B cell (primary cell): ENCODE measurements at regions not wholly inside any gene's neighbourhood (a gene's known extent, or its start where the extent isn't known, plus 50 kb on each side); places are given as distances from the start of the nearest gene placed in this dataset.

Experiments
- ATAC-seq: fragments of 200-7000 bp; cut with Tn5 transposase; one replicate; pipeline ENCODE4 v1.10.0; 2021; ENCODE audit warnings: low read depth, mild to moderate bottlenecking, moderate number of reproducible peaks, moderate library complexity
- CTCF ChIA-PET: fragments of 350-600 bp; sonication (Branson Sonifier 250); formaldehyde crosslinking; loops from one replicate; lab custom pipeline; 2021; ENCODE audit warnings: antibody characterized with exemption, inconsistent platforms; lab: Charles Lee
- POLR2A ChIA-PET: fragments of 350-600 bp; sonication (Branson Sonifier 250); formaldehyde crosslinking; loops from one replicate; lab custom pipeline; 2021; ENCODE audit warnings: antibody characterized with exemption; lab: Charles Lee
- DNase-seq: peaks from one replicate; pipeline ENCODE4 v3.0.0; 2013
- H2AFZ ChIP-seq: 2 replicates; pipeline ENCODE4 v1.6.1; 2012; ENCODE audit warnings: mild to moderate bottlenecking, low read depth, low read length; ENCODE audit not compliant: insufficient read depth, poor library complexity, severe bottlenecking
- H3K27ac ChIP-seq, 2 donors: 1 replicate in 1 of 2; 2 replicates in 1 of 2; pipeline ENCODE4 v1.5.1; 2012 to 2013; ENCODE audit warnings: low read length in 2 of 2, mild to moderate bottlenecking in 2 of 2, moderate library complexity in 1 of 2
- H3K27me3 ChIP-seq, 4 experiments: fragments of 200-600 bp in 1 of 4; sonication (generic) in 1 of 4; replicated peaks in 1 of 4; 1 replicate in 2 of 4; 2 replicates in 2 of 4; pipeline versions ENCODE4 v1.6.1 to v1.7.0; 2013 to 2016; ENCODE audit warnings: low read length in 3 of 4, mild to moderate bottlenecking in 2 of 4, mixed read lengths in 1 of 4, moderate library complexity in 1 of 4; ENCODE audit not compliant: insufficient read depth in 4 of 4, control insufficient read depth in 3 of 4; ENCODE audit errors: control extremely low read depth in 1 of 4
- H3K36me3 ChIP-seq, 2 experiments: replicated peaks in 1 of 2; 1 replicate in 1 of 2; 2 replicates in 1 of 2; pipeline versions ENCODE4 v1.6.1 to v1.7.1; 2013; ENCODE audit warnings: low read length in 1 of 2; ENCODE audit not compliant: insufficient read depth in 2 of 2, control insufficient read depth in 1 of 2; ENCODE audit errors: control extremely low read depth in 1 of 2, extremely low read depth in 1 of 2
- H3K4me1 ChIP-seq, 2 donors: fragments of 200-600 bp in 1 of 2; sonication (generic) in 1 of 2; 1 replicate in 1 of 2; 2 replicates in 1 of 2; pipeline versions ENCODE4 v1.5.1 to v1.6.1; 2013 to 2017; ENCODE audit warnings: low read length in 2 of 2; ENCODE audit not compliant: control insufficient read depth in 2 of 2, insufficient read depth in 2 of 2
- H3K4me2 ChIP-seq: replicated peaks from 2 replicates; pipeline ENCODE3; 2012; ENCODE audit warnings: mild to moderate bottlenecking, low read depth, low read length; ENCODE audit not compliant: poor library complexity, severe bottlenecking
- H3K4me3 ChIP-seq, 5 experiments: fragments of 200-600 bp in 1 of 5; sonication (generic) in 1 of 5; 1 replicate in 3 of 5; 2 replicates in 2 of 5; pipeline versions ENCODE4 v1.5.1 to v1.7.0; 2011 to 2016; ENCODE audit warnings: low read length in 4 of 5, mild to moderate bottlenecking in 4 of 5, low read depth in 2 of 5, control low read depth in 1 of 5, moderate library complexity in 1 of 5; ENCODE audit not compliant: insufficient read depth in 1 of 5; ENCODE audit errors: control extremely low read depth in 1 of 5, extremely low read depth in 1 of 5
- H3K79me2 ChIP-seq: fragments of 200-600 bp; sonication (generic); one replicate; pipeline ENCODE4 v1.6.0; 2016; ENCODE audit warnings: low read length; ENCODE audit not compliant: control insufficient read depth, insufficient read depth
- H3K9ac ChIP-seq: fragments of 200-600 bp; sonication (generic); 2 replicates; pipeline ENCODE4 v1.6.1; 2017; ENCODE audit warnings: mild to moderate bottlenecking, low read length, moderate library complexity
- H3K9me3 ChIP-seq, 3 donors: one replicate each; pipeline versions ENCODE4 v1.6.1 to v1.7.1; 2013; ENCODE audit warnings: low read length in 2 of 3; ENCODE audit not compliant: control insufficient read depth in 2 of 3, insufficient read depth in 1 of 3; ENCODE audit errors: control extremely low read depth in 1 of 3
- H4K20me1 ChIP-seq: 2 replicates; pipeline ENCODE4 v1.6.0; 2012; ENCODE audit warnings: mild to moderate bottlenecking, low read length; ENCODE audit not compliant: insufficient read depth, control insufficient read depth, poor library complexity, severe bottlenecking
- H3K27ac Mint-ChIP-seq: one replicate; pipeline ENCODE4 v1.8.0; 2021; ENCODE audit warnings: mixed read lengths
- H3K27me3 Mint-ChIP-seq: one replicate; pipeline ENCODE4 v1.8.0; 2021; ENCODE audit warnings: mixed read lengths
- H3K4me1 Mint-ChIP-seq: one replicate; pipeline ENCODE4 v1.8.0; 2021; ENCODE audit warnings: mixed read lengths
- H3K4me3 Mint-ChIP-seq: one replicate; pipeline ENCODE4 v1.8.0; 2021; ENCODE audit warnings: mixed read lengths
- H3K9me3 Mint-ChIP-seq: one replicate; pipeline ENCODE4 v1.8.0; 2022; ENCODE audit warnings: mixed read lengths; ENCODE audit not compliant: insufficient read depth
- CTCF ChIP-seq: fragments of 200-600 bp; IDR thresholded peaks from one replicate; pipeline ENCODE4 v1.8.0; 2022; ENCODE audit warnings: antibody characterized with exemption, mild to moderate bottlenecking
- EZH2 ChIP-seq: IDR thresholded peaks from 2 replicates; pipeline ENCODE4 v1.6.1; 2012; ENCODE audit warnings: borderline replicate concordance, low read depth, mild to moderate bottlenecking, moderate library complexity, low read length; ENCODE audit not compliant: insufficient read depth, poor library complexity, severe bottlenecking
- WGBS: methylation state at CpG from one replicate; pipeline ENCODE4 v1.1.5; 2013; ENCODE audit warnings: missing lambda C conversion rate; ENCODE audit not compliant: insufficient coverage; 5-methylcytosine and 5-hydroxymethylcytosine counted together
- intact Hi-C: fragments of 100-400 bp; cut with micrococcal nuclease; formaldehyde crosslinking; loops from one replicate; pipeline ENCODE4 v1.10.0; 2022

GRCh38 chr7:97450516-97450915, 281.4 kb upstream of the TAC1 start:
- Histone ChIP-seq H3K9me3 (peaks cover 0 to 2% (median 0%) of the 10 kb centered on the region in 3 donors), H3K4me2 (no peak overlapping the region), H3K36me3 (no peaks in the 10 kb centered on the region), H3K4me1 (no peaks in the 10 kb centered on the region), H2AFZ (no peak overlapping the region), H3K4me3 (no peak overlapping the region), H3K79me2 (no peaks in the 10 kb centered on the region), H3K9ac (no peak overlapping the region), H4K20me1 (no peaks in the 10 kb centered on the region), H3K27me3 (no peaks in the 10 kb centered on the region), H3K27ac (no peak overlapping the region)
- Mint-ChIP-seq H3K27me3 (no peaks in the 10 kb centered on the region), H3K9me3 (peaks cover 6% of the 10 kb centered on the region), H3K4me1 (no peaks in the 10 kb centered on the region), H3K4me3 (no peak overlapping the region), H3K27ac (no peak overlapping the region)
- ChIA-PET CTCF (no interaction called here), POLR2A (no interaction called here)
- WGBS, result 57% methylated on average over 1 of the region's 1 CpG
- ATAC-seq, result no peak
- TF ChIP-seq EZH2 (no peak), CTCF (no peak)
- DNase-seq, result no peak
- intact Hi-C loops, result no loop called here

- H3K27me3 ChIP-seq, result no peaks in the 10 kb centered on the region
- POLR2A ChIA-PET, result no interaction called here
- no peaks in the 10 kb centered on the region for H3K79me2 ChIP-seq
- Mint-ChIP-seq H3K27me3 (no peaks in the 10 kb centered on the region), H3K9me3 (peaks cover 2% of the 10 kb centered on the region), H3K27ac (no peak overlapping the region), H3K4me1 (no peaks in the 10 kb centered on the region), H3K4me3 (no peak overlapping the region)
- H3K4me3 ChIP-seq, result no peak overlapping the region
- WGBS, result no CpG with 5 or more reads among the region's 1 CpG
- no peak overlapping the region for H3K9ac ChIP-seq
- intact Hi-C loops, result no loop called here
- no peak overlapping the region for H2AFZ ChIP-seq
- no peaks in the 10 kb centered on the region for H3K4me1 ChIP-seq
- CTCF ChIA-PET, result no interaction called here
- no peak for ATAC-seq
- no peaks in the 10 kb centered on the region for H3K9me3 ChIP-seq
- H3K36me3 ChIP-seq, result no peaks in the 10 kb centered on the region
- no peak overlapping the region for H3K4me2 ChIP-seq
- DNase-seq, result no peak
- no peak overlapping the region for H3K27ac ChIP-seq
- TF ChIP-seq CTCF, result no peak
- no peaks in the 10 kb centered on the region for H4K20me1 ChIP-seq
Measured at GRCh38 chr7:97454636-97455035, 277.2 kb upstream of the TAC1 start.
